GM23248 (cell line): ENCODE measurements at regions not wholly inside any gene's neighbourhood (a gene's known extent, or its start where the extent isn't known, plus 50 kb on each side); places are given as distances from the start of the nearest gene placed in this dataset.

Experiments used
- DNase-seq: peaks from one replicate; pipeline ENCODE4 v3.0.0-alpha.2; 2015
- H2AFZ ChIP-seq: fragments of 200-600 bp; sonication (generic); 2 replicates; pipeline ENCODE4 v1.6.1; 2016; ENCODE audit warnings: antibody characterized with exemption
- H3F3A ChIP-seq: fragments of 200-600 bp; sonication (generic); 2 replicates; pipeline ENCODE4 v1.6.1; 2016; ENCODE audit warnings: mild to moderate bottlenecking, antibody characterized with exemption, mixed run types; ENCODE audit not compliant: insufficient read depth
- H3K27ac ChIP-seq: fragments of 200-600 bp; sonication (generic); 2 replicates; pipeline ENCODE4 v1.5.1; 2016; ENCODE audit warnings: mild to moderate bottlenecking
- H3K27me3 ChIP-seq: fragments of 200-600 bp; sonication (generic); replicated peaks from 2 replicates; pipeline ENCODE4 v1.6.1; 2016; ENCODE audit warnings: mild to moderate bottlenecking; ENCODE audit not compliant: insufficient read depth
- H3K36me3 ChIP-seq: fragments of 200-600 bp; sonication (generic); 2 replicates; pipeline ENCODE4 v1.6.1; 2016; ENCODE audit warnings: low read depth, mild to moderate bottlenecking
- H3K4me1 ChIP-seq: fragments of 200-600 bp; sonication (generic); 2 replicates; pipeline ENCODE4 v1.6.1; 2016; ENCODE audit warnings: mild to moderate bottlenecking; ENCODE audit not compliant: insufficient read depth
- H3K4me2 ChIP-seq: fragments of 200-600 bp; sonication (generic); one replicate; pipeline ENCODE4 v1.6.1; 2016; ENCODE audit warnings: mild to moderate bottlenecking; ENCODE audit not compliant: unreplicated experiment
- H3K4me3 ChIP-seq: fragments of 200-600 bp; sonication (generic); 2 replicates; pipeline ENCODE4 v1.5.1; 2016; ENCODE audit warnings: mild to moderate bottlenecking
- H3K79me2 ChIP-seq: fragments of 200-600 bp; sonication (generic); 2 replicates; pipeline ENCODE4 v1.6.1; 2016; ENCODE audit warnings: mild to moderate bottlenecking; ENCODE audit not compliant: insufficient read depth
- H3K9ac ChIP-seq: fragments of 200-600 bp; sonication (generic); 2 replicates; pipeline ENCODE4 v1.6.1; 2016; ENCODE audit warnings: mild to moderate bottlenecking
- H3K9me2 ChIP-seq: fragments of 200-600 bp; sonication (generic); 2 replicates; pipeline ENCODE4 v1.6.1; 2016; ENCODE audit warnings: mixed run types, mild to moderate bottlenecking, moderate library complexity; ENCODE audit not compliant: insufficient read depth
- H3K9me3 ChIP-seq: fragments of 200-600 bp; sonication (generic); one replicate; pipeline ENCODE4 v1.6.1; 2017; ENCODE audit warnings: low read depth
- H4K20me1 ChIP-seq: fragments of 200-600 bp; sonication (generic); 2 replicates; pipeline ENCODE4 v1.6.0; 2016; ENCODE audit not compliant: insufficient read depth
- EZH2 ChIP-seq: fragments of 200-600 bp; sonication (generic); IDR thresholded peaks from 2 replicates; pipeline ENCODE4 v1.6.1; 2018; ENCODE audit warnings: antibody characterized with exemption, mild to moderate bottlenecking; ENCODE audit not compliant: insufficient read depth, poor library complexity, severe bottlenecking
- EZH2phosphoT487 ChIP-seq: fragments of 200-600 bp; sonication (generic); IDR thresholded peaks from 2 replicates; pipeline ENCODE4 v1.6.1; 2018; ENCODE audit warnings: antibody characterized with exemption, moderate library complexity, mild to moderate bottlenecking, low read depth; ENCODE audit not compliant: insufficient read depth
- WGBS, 2 experiments: methylation state at CpG; one replicate each; pipeline ENCODE4 v1.1.6; 2015 to 2017; ENCODE audit warnings: low lambda C conversion rate in 2 of 2, low coverage in 1 of 2; ENCODE audit errors: missing lambda C conversion rate in 2 of 2; 5-methylcytosine and 5-hydroxymethylcytosine counted together
- in situ Hi-C: fragments of 300-500 bp; cut with MboI; formaldehyde crosslinking; loops from 2 replicates; pipeline ENCODE4 v1.15.0; 2020

DNA sequence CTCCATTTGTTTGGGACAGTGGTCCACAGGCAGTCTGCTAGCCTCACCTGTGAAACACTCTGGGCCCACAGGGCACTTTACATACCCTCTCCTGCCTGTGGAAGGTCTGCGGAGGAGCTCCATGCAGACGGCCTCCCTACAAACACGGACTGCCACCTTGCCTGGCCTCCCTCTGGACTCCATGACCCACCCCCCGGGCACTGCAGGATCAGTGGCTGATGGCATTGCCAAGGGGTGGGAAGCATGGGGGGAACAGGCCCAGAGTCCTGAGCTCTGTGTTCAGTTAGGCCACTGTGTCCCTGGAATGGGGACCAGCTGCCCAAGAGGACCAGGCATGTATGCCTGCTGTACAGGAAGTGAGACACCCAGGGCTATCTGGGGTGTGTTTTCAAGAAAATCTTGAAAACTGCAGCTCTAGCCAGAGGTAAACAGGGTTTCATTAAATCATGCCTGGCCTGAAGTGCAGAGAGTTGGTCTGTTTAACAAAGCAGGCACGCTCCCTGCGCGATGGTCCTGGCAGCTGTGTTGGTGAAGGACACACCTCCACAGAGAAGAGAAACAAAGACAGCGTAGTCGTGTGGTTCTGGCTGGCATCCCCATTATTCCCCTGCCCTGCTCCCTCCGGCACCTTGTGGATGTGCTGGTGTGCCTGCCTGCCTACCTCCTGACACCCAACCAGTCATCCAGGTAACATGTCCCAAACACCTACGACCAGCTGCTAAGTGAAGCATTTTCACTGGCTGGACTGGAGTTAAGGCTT is 470.8 kb upstream of the ZMIZ1 start:
- Histone ChIP-seq H3K79me2 (no peaks in the 10 kb centered on the region), H3K27ac (no peak overlapping the region), H3K27me3 (peaks cover 21% of the 10 kb centered on the region), H3K36me3 (no peaks in the 10 kb centered on the region), H3K9me3 (no peaks in the 10 kb centered on the region), H2AFZ (no peak overlapping the region), H3K9me2 (no peaks in the 10 kb centered on the region), H3K9ac (no peak overlapping the region), H3F3A (no peaks in the 10 kb centered on the region), H3K4me3 (no peak overlapping the region), H3K4me1 (no peaks in the 10 kb centered on the region), H3K4me2 (no peak overlapping the region), H4K20me1 (no peaks in the 10 kb centered on the region)
- no peak for DNase-seq
- TF ChIP-seq EZH2phosphoT487 (no peak), EZH2 (no peak)
- in situ Hi-C loops: no loop called here
- 77 to 80% methylated on average over 10 to 11 of the region's 11 CpGs for WGBS, 2 experiments

DNA sequence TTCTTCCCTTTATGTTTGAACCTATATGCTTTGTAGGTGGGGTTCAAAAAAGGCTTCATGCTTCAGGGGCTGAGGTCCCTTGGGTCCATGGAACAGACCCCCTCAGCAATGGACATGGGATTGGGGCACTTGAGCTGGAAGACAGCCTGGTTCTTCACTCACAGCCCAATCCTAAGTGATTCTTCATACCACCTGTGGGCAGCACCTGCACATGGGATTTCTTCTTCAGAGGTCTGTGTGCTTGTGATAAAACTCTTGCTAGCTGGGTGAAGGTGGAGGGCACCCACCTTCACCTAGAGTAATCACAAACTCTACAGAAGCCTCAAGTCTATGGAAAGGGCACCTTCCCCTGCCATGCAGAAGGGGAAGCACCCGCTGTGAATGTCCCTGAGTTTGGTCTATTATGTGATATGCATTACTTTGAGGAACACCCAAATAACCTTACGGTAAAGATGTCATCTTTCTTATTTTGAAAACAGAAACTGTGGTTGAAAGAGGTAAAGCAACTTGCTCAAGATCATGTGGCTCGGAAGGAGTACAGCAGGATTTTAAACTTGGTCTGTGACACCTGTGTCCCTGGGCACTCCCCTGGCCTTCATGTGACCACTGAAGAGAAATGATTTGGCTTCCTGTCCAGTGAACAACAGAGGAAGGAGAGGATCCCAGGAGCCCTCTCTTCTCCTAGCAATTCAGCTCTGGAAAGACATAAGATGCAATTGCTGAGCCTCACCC is 469.5 kb upstream of the ZMIZ1 start:
- H3K36me3 ChIP-seq: no peaks in the 10 kb centered on the region
- in situ Hi-C loops: no loop called here
- peaks cover 18% of the 10 kb centered on the region; the same call in 1 of the 2 replicates for H3K27me3 ChIP-seq
- no peaks in the 10 kb centered on the region for H4K20me1 ChIP-seq
- no peak overlapping the region for H3K4me3 ChIP-seq
- H3K4me1 ChIP-seq: no peaks in the 10 kb centered on the region
- no peak overlapping the region for H3K9ac ChIP-seq
- no peak for DNase-seq
- TF ChIP-seq EZH2phosphoT487: no peak
- no peak for TF ChIP-seq EZH2
- H3K27ac ChIP-seq: no peak overlapping the region
- H2AFZ ChIP-seq: no peak overlapping the region
- H3K4me2 ChIP-seq: no peak overlapping the region
- WGBS, 2 experiments: 78 to 80% methylated on average over 3 of the region's 3 CpGs
- H3K79me2 ChIP-seq: no peaks in the 10 kb centered on the region
- no peaks in the 10 kb centered on the region for H3K9me3 ChIP-seq
- H3F3A ChIP-seq: no peaks in the 10 kb centered on the region
- H3K9me2 ChIP-seq: no peaks in the 10 kb centered on the region

GRCh38 chr10:78600121-78600665 is 468.6 kb upstream of the ZMIZ1 start:
- Histone ChIP-seq H3K79me2 (no peaks in the 10 kb centered on the region), H3K4me2 (no peak overlapping the region), H3K36me3 (no peaks in the 10 kb centered on the region), H3K27me3 (peaks cover 18% of the 10 kb centered on the region; the same call in 1 of the 2 replicates), H3K9me3 (no peaks in the 10 kb centered on the region), H3F3A (no peaks in the 10 kb centered on the region), H3K9ac (no peak overlapping the region), H2AFZ (no peak overlapping the region), H3K27ac (no peak overlapping the region), H4K20me1 (no peaks in the 10 kb centered on the region), H3K9me2 (no peaks in the 10 kb centered on the region), H3K4me3 (no peak overlapping the region), H3K4me1 (no peaks in the 10 kb centered on the region)
- no peak for TF ChIP-seq EZH2
- no peak for TF ChIP-seq EZH2phosphoT487
- DNase-seq: no peak
- in situ Hi-C loops: no loop called here
- 43 to 56% methylated on average over 5 of the region's 5 CpGs for WGBS, 2 experiments

- peak; percentile 59 for DNase-seq
- H3F3A ChIP-seq: no peaks in the 10 kb centered on the region
- H3K27ac ChIP-seq: no peak overlapping the region
- no peaks in the 10 kb centered on the region for H3K79me2 ChIP-seq
- no peak overlapping the region for H3K4me3 ChIP-seq
- no peak overlapping the region for H3K9ac ChIP-seq
- H3K9me3 ChIP-seq: no peaks in the 10 kb centered on the region
- no peak overlapping the region for H2AFZ ChIP-seq
- no peak overlapping the region for H3K4me2 ChIP-seq
- H3K36me3 ChIP-seq: no peaks in the 10 kb centered on the region
- WGBS, 2 experiments: 55 to 63% methylated on average over 3 of the region's 3 CpGs
- no peaks in the 10 kb centered on the region for H3K4me1 ChIP-seq
- no peak for TF ChIP-seq EZH2phosphoT487
- TF ChIP-seq EZH2: no peak
- no peaks in the 10 kb centered on the region for H4K20me1 ChIP-seq
- in situ Hi-C loops: no loop called here
- peaks cover 18% of the 10 kb centered on the region; the same call in 1 of the 2 replicates for H3K27me3 ChIP-seq
- no peaks in the 10 kb centered on the region for H3K9me2 ChIP-seq
Measured at GRCh38 chr10:78600740-78601139, 468.0 kb upstream of the ZMIZ1 start.
